GM23248 (cell line): ENCODE measurements at regions not wholly inside any gene's neighbourhood (a gene's known extent, or its start where the extent isn't known, plus 50 kb on each side); places are given as distances from the start of the nearest gene placed in this dataset.

Source experiments
- DNase-seq: peaks from one replicate; pipeline ENCODE4 v3.0.0-alpha.2; 2015
- H2AFZ ChIP-seq: fragments of 200-600 bp; sonication (generic); 2 replicates; pipeline ENCODE4 v1.6.1; 2016; ENCODE audit warnings: antibody characterized with exemption
- H3F3A ChIP-seq: fragments of 200-600 bp; sonication (generic); 2 replicates; pipeline ENCODE4 v1.6.1; 2016; ENCODE audit warnings: mild to moderate bottlenecking, antibody characterized with exemption, mixed run types; ENCODE audit not compliant: insufficient read depth
- H3K27ac ChIP-seq: fragments of 200-600 bp; sonication (generic); 2 replicates; pipeline ENCODE4 v1.5.1; 2016; ENCODE audit warnings: mild to moderate bottlenecking
- H3K27me3 ChIP-seq: fragments of 200-600 bp; sonication (generic); replicated peaks from 2 replicates; pipeline ENCODE4 v1.6.1; 2016; ENCODE audit warnings: mild to moderate bottlenecking; ENCODE audit not compliant: insufficient read depth
- H3K36me3 ChIP-seq: fragments of 200-600 bp; sonication (generic); 2 replicates; pipeline ENCODE4 v1.6.1; 2016; ENCODE audit warnings: low read depth, mild to moderate bottlenecking
- H3K4me1 ChIP-seq: fragments of 200-600 bp; sonication (generic); 2 replicates; pipeline ENCODE4 v1.6.1; 2016; ENCODE audit warnings: mild to moderate bottlenecking; ENCODE audit not compliant: insufficient read depth
- H3K4me2 ChIP-seq: fragments of 200-600 bp; sonication (generic); one replicate; pipeline ENCODE4 v1.6.1; 2016; ENCODE audit warnings: mild to moderate bottlenecking; ENCODE audit not compliant: unreplicated experiment
- H3K4me3 ChIP-seq: fragments of 200-600 bp; sonication (generic); 2 replicates; pipeline ENCODE4 v1.5.1; 2016; ENCODE audit warnings: mild to moderate bottlenecking
- H3K79me2 ChIP-seq: fragments of 200-600 bp; sonication (generic); 2 replicates; pipeline ENCODE4 v1.6.1; 2016; ENCODE audit warnings: mild to moderate bottlenecking; ENCODE audit not compliant: insufficient read depth
- H3K9ac ChIP-seq: fragments of 200-600 bp; sonication (generic); 2 replicates; pipeline ENCODE4 v1.6.1; 2016; ENCODE audit warnings: mild to moderate bottlenecking
- H3K9me2 ChIP-seq: fragments of 200-600 bp; sonication (generic); 2 replicates; pipeline ENCODE4 v1.6.1; 2016; ENCODE audit warnings: mixed run types, mild to moderate bottlenecking, moderate library complexity; ENCODE audit not compliant: insufficient read depth
- H3K9me3 ChIP-seq: fragments of 200-600 bp; sonication (generic); one replicate; pipeline ENCODE4 v1.6.1; 2017; ENCODE audit warnings: low read depth
- H4K20me1 ChIP-seq: fragments of 200-600 bp; sonication (generic); 2 replicates; pipeline ENCODE4 v1.6.0; 2016; ENCODE audit not compliant: insufficient read depth
- EZH2 ChIP-seq: fragments of 200-600 bp; sonication (generic); IDR thresholded peaks from 2 replicates; pipeline ENCODE4 v1.6.1; 2018; ENCODE audit warnings: antibody characterized with exemption, mild to moderate bottlenecking; ENCODE audit not compliant: insufficient read depth, poor library complexity, severe bottlenecking
- EZH2phosphoT487 ChIP-seq: fragments of 200-600 bp; sonication (generic); IDR thresholded peaks from 2 replicates; pipeline ENCODE4 v1.6.1; 2018; ENCODE audit warnings: antibody characterized with exemption, moderate library complexity, mild to moderate bottlenecking, low read depth; ENCODE audit not compliant: insufficient read depth
- WGBS, 2 experiments: methylation state at CpG; one replicate each; pipeline ENCODE4 v1.1.6; 2015 to 2017; ENCODE audit warnings: low lambda C conversion rate in 2 of 2, low coverage in 1 of 2; ENCODE audit errors: missing lambda C conversion rate in 2 of 2; 5-methylcytosine and 5-hydroxymethylcytosine counted together
- in situ Hi-C: fragments of 300-500 bp; cut with MboI; formaldehyde crosslinking; loops from 2 replicates; pipeline ENCODE4 v1.15.0; 2020

GRCh38 chr18:34957119-34957863 is 83.9 kb upstream of the MAPRE2 start:
- Histone ChIP-seq H3K27ac (no peak overlapping the region), H3K4me3 (no peak overlapping the region), H3K9me2 (no peaks in the 10 kb centered on the region), H3K9me3 (no peaks in the 10 kb centered on the region), H3K9ac (no peak overlapping the region), H3K79me2 (no peaks in the 10 kb centered on the region), H3K4me2 (no peak overlapping the region), H3K4me1 (no peaks in the 10 kb centered on the region), H2AFZ (no peak overlapping the region), H3F3A (no peaks in the 10 kb centered on the region), H3K36me3 (no peaks in the 10 kb centered on the region), H3K27me3 (0 out of 2 replicates have a peak, but pooled peaks cover 5% of the 10 kb centered on the region), H4K20me1 (no peaks in the 10 kb centered on the region)
- 78 to 89% methylated on average over 3 of the region's 3 CpGs for WGBS, 2 experiments
- in situ Hi-C loops = no loop called here
- DNase-seq = no peak
- no peak for TF ChIP-seq EZH2
- TF ChIP-seq EZH2phosphoT487 = no peak

GRCh38 chr18:34957864-34958259 is 83.4 kb upstream of the MAPRE2 start:
- in situ Hi-C loops = no loop called here

GRCh38 chr18:34959211-34959829 is 81.9 kb upstream of the MAPRE2 start:
- H3K4me1 ChIP-seq = no peaks in the 10 kb centered on the region
- H2AFZ ChIP-seq = no peak overlapping the region
- no peaks in the 10 kb centered on the region for H3K36me3 ChIP-seq
- no peaks in the 10 kb centered on the region for H3K9me2 ChIP-seq
- in situ Hi-C loops = no loop called here
- no peaks in the 10 kb centered on the region for H3F3A ChIP-seq
- no peak overlapping the region for H3K9ac ChIP-seq
- no peak overlapping the region for H3K4me2 ChIP-seq
- H3K79me2 ChIP-seq = no peaks in the 10 kb centered on the region
- no peak overlapping the region for H3K4me3 ChIP-seq
- no peaks in the 10 kb centered on the region for H4K20me1 ChIP-seq
- 37 to 38% methylated on average over 1 of the region's 1 CpG for WGBS, 2 experiments
- DNase-seq = no peak
- no peak overlapping the region for H3K27ac ChIP-seq
- H3K9me3 ChIP-seq = no peaks in the 10 kb centered on the region
- TF ChIP-seq EZH2phosphoT487 (no peak), EZH2 (no peak)
- H3K27me3 ChIP-seq = no peaks in the 10 kb centered on the region

More at GRCh38 chr18:34957864-34958259, 83.4 kb upstream of the MAPRE2 start:
- Histone ChIP-seq H3K4me1 (no peaks in the 10 kb centered on the region), H3K9me2 (no peaks in the 10 kb centered on the region), H3F3A (no peaks in the 10 kb centered on the region), H3K4me3 (no peak overlapping the region), H3K79me2 (no peaks in the 10 kb centered on the region), H3K36me3 (no peaks in the 10 kb centered on the region), H3K4me2 (no peak overlapping the region), H3K9ac (no peak overlapping the region), H4K20me1 (no peaks in the 10 kb centered on the region), H3K9me3 (no peaks in the 10 kb centered on the region), H2AFZ (no peak overlapping the region), H3K27me3 (0 out of 2 replicates have a peak, but pooled peaks cover 5% of the 10 kb centered on the region), H3K27ac (no peak overlapping the region)
- 47 to 53% methylated on average over 2 of the region's 2 CpGs for WGBS, 2 experiments
- DNase-seq = no peak
- TF ChIP-seq EZH2phosphoT487 = no peak
- no peak for TF ChIP-seq EZH2

GRCh38 chr18:34959989-34960388 is 81.2 kb upstream of the MAPRE2 start:
- H3K36me3 ChIP-seq = no peaks in the 10 kb centered on the region
- H4K20me1 ChIP-seq = no peaks in the 10 kb centered on the region
- in situ Hi-C loops = no loop called here
- TF ChIP-seq EZH2 (no peak), EZH2phosphoT487 (no peak)
- H3K27me3 ChIP-seq = no peaks in the 10 kb centered on the region
- H3K9ac ChIP-seq = no peak overlapping the region
- H3K4me1 ChIP-seq = no peaks in the 10 kb centered on the region
- H3K27ac ChIP-seq = no peak overlapping the region
- DNase-seq = no peak
- H3F3A ChIP-seq = no peaks in the 10 kb centered on the region
- H3K4me3 ChIP-seq = no peak overlapping the region
- no peak overlapping the region for H2AFZ ChIP-seq
- WGBS, 2 experiments = 51 to 58% methylated on average over 4 of the region's 4 CpGs
- no peaks in the 10 kb centered on the region for H3K9me3 ChIP-seq
- H3K4me2 ChIP-seq = no peak overlapping the region
- H3K79me2 ChIP-seq = no peaks in the 10 kb centered on the region
- H3K9me2 ChIP-seq = no peaks in the 10 kb centered on the region
